ENCODE measurements at regions not wholly inside any gene's neighbourhood (a gene's known extent, or its start where the extent isn't known, plus 50 kb on each side); places are given as distances from the start of the nearest gene placed in this dataset.

DNA sequence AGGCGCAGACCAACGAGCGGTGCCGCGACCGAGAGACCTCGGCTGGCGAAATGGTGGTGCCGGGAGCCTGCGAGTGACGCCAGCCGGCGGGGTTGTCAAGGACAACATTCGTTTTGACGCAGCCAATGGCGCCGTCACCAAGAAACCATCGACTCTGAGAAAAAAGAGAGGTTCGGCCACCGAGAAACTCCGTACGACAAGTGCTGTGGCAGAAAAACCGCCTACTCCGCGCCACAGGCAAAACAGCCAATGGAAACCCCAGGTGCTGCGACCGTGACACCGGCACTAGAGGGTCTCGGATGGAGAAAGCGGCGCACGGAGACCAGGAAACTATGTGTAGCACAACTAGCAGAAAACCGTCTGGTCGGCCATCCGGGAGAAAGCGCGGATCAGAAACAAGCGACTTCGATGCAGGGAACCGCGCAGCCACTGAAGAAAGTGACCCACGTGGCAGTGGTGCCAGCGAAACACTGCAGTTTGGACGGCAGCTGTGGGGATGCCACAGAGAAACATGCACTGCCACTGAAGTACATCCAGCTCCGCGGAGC lies 88.8 kb downstream of the ANXA2R start:
- Histone ChIP-seq H3K9ac (peak overlapping the region; percentile 91), H3K27me3 (replicated peaks; ENCODE audit: insufficient read depth) (no peaks in the 10 kb centered on the region), H3K4me1 (ENCODE audit: insufficient read depth) (peaks cover 21% of the 10 kb centered on the region), H2AFZ (peak overlapping the region; percentile 83), H3K9me2 (ENCODE audit: insufficient read depth) (no peaks in the 10 kb centered on the region), H3F3A (ENCODE audit: insufficient read depth) (peaks cover 18% of the 10 kb centered on the region), H3K79me2 (ENCODE audit: insufficient read depth) (peaks cover 10% of the 10 kb centered on the region; the same call in 1 of the 2 replicates), H3K36me3 (ENCODE audit: low read depth) (no peaks in the 10 kb centered on the region), H4K20me1 (ENCODE audit: insufficient read depth) (no peaks in the 10 kb centered on the region), H3K4me3 (peak overlapping the region; percentile 79), H3K4me2 (ENCODE audit: unreplicated experiment) (peak overlapping the region; percentile 96), H3K27ac (peak overlapping the region; percentile 93), H3K9me3 (ENCODE audit: low read depth) (no peaks in the 10 kb centered on the region)
- 6 to 7% methylated on average over 37 to 46 of the region's 46 CpGs for WGBS, 2 experiments (ENCODE audit: low coverage in 1 of 2, low lambda C conversion rate in 2 of 2, missing lambda C conversion rate in 2 of 2)
- DNase-seq = peak; percentile 77
- TF ChIP-seq EZH2 (IDR thresholded peaks at IDR 0.05; ENCODE audit: insufficient read depth, poor library complexity, severe bottlenecking) = no peak
- TF ChIP-seq EZH2phosphoT487 (IDR thresholded peaks at IDR 0.05; ENCODE audit: insufficient read depth, low read depth) = no peak
- in situ Hi-C loops (cut with MboI) = no loop called here

DNA sequence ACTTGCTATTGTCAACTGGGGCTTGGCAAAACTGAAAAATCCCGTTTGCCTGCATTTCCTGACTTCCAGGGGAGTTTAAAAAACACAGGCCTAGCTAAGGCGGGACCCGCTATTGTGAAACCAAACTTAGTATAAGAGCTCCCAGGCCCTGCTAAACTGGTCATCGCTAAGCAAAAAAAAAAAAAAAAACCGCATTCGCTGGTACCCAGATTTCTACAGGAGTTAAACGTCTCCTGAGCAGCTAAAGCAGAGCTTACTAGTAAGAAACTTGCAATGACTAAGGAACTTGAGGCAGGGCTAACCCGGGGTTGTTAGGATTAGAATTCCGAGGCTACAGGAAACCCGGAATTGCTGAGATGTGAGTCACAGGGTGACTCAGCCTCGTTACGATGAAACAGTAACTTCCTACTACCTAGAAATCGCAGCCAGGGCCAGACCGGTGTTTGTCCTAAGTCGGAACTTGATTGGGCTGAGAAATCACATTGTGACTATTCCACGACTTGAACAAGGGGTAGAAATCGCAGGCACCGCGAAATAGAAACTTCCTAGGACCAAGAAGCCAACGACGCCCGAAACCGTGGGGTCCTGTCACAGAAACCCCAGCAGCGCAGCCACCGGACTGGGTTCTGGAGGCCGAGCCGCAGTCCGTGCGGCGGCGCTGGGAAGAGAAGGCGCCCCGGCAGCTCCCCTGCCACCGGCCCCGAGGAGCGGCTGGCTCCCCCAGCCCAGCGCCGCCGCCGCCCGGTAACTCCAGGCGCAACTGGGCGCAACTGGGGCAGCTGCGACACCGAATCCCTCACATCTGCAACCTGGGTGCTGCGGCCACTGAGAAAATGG lies 89.4 kb downstream of the ANXA2R start:
- DNase-seq = peak; percentile 99
- no peaks in the 10 kb centered on the region for H3K36me3 ChIP-seq (ENCODE audit: low read depth)
- H3K4me2 ChIP-seq (ENCODE audit: unreplicated experiment) = peak overlapping the region; percentile 96
- peak overlapping the region; percentile 87 for H2AFZ ChIP-seq
- 0 to 1% methylated on average over 41 to 42 of the region's 46 CpGs for WGBS, 2 experiments (ENCODE audit: low coverage in 1 of 2, low lambda C conversion rate in 2 of 2, missing lambda C conversion rate in 2 of 2)
- H3K9me3 ChIP-seq (ENCODE audit: low read depth) = no peaks in the 10 kb centered on the region
- peak overlapping the region; percentile 93 for H3K27ac ChIP-seq
- H3K27me3 ChIP-seq (replicated peaks; ENCODE audit: insufficient read depth) = no peaks in the 10 kb centered on the region
- in situ Hi-C loops (cut with MboI) = no loop called here
- peaks cover 10% of the 10 kb centered on the region; the same call in 1 of the 2 replicates for H3K79me2 ChIP-seq (ENCODE audit: insufficient read depth)
- H3K4me1 ChIP-seq (ENCODE audit: insufficient read depth) = peaks cover 21% of the 10 kb centered on the region
- peak overlapping the region; percentile 91 for H3K9ac ChIP-seq
- TF ChIP-seq EZH2phosphoT487 (IDR thresholded peaks at IDR 0.05; ENCODE audit: insufficient read depth, low read depth) (no peak), EZH2 (IDR thresholded peaks at IDR 0.05; ENCODE audit: insufficient read depth, poor library complexity, severe bottlenecking) (no peak)
- H4K20me1 ChIP-seq (ENCODE audit: insufficient read depth) = no peaks in the 10 kb centered on the region
- peak overlapping the region; percentile 79 for H3K4me3 ChIP-seq
- H3F3A ChIP-seq (ENCODE audit: insufficient read depth) = peaks cover 19% of the 10 kb centered on the region
- no peaks in the 10 kb centered on the region for H3K9me2 ChIP-seq (ENCODE audit: insufficient read depth)

DNA sequence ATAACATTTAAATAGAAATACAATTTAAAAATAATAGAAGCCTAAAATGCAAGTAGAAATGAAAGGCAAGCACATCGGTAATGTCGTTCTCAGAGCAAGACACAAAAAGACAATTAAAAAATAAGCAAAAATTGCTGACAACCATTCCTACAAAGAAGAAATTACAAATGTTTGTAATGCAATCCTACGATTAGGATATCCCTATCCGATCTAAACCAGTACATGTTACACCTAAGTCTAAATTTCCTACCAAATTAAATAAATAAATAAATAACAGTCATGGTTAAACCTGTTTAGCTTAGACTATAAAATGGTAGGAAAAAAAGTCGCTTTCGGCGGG lies 90.0 kb downstream of the ANXA2R start:
- Histone ChIP-seq H3K27me3 (replicated peaks; ENCODE audit: insufficient read depth) (no peaks in the 10 kb centered on the region), H3K79me2 (ENCODE audit: insufficient read depth) (peaks cover 10% of the 10 kb centered on the region; the same call in 1 of the 2 replicates), H3K9me2 (ENCODE audit: insufficient read depth) (no peaks in the 10 kb centered on the region), H3K4me3 (peak overlapping the region; percentile 79), H3K4me1 (ENCODE audit: insufficient read depth) (peaks cover 26% of the 10 kb centered on the region), H3F3A (ENCODE audit: insufficient read depth) (peaks cover 25% of the 10 kb centered on the region), H3K27ac (peak overlapping the region; percentile 93), H4K20me1 (ENCODE audit: insufficient read depth) (no peaks in the 10 kb centered on the region), H3K9me3 (ENCODE audit: low read depth) (no peaks in the 10 kb centered on the region), H3K36me3 (ENCODE audit: low read depth) (no peaks in the 10 kb centered on the region), H3K4me2 (ENCODE audit: unreplicated experiment) (peak overlapping the region; percentile 92), H3K9ac (peak overlapping the region; percentile 91), H2AFZ (peak overlapping the region; percentile 87)
- in situ Hi-C loops (cut with MboI) = no loop called here
- 25 to 26% methylated on average over 7 of the region's 7 CpGs for WGBS, 2 experiments (ENCODE audit: low coverage in 1 of 2, low lambda C conversion rate in 2 of 2, missing lambda C conversion rate in 2 of 2)
- DNase-seq = no peak
- TF ChIP-seq EZH2phosphoT487 (IDR thresholded peaks at IDR 0.05; ENCODE audit: insufficient read depth, low read depth) (no peak), EZH2 (IDR thresholded peaks at IDR 0.05; ENCODE audit: insufficient read depth, poor library complexity, severe bottlenecking) (no peak)

DNA sequence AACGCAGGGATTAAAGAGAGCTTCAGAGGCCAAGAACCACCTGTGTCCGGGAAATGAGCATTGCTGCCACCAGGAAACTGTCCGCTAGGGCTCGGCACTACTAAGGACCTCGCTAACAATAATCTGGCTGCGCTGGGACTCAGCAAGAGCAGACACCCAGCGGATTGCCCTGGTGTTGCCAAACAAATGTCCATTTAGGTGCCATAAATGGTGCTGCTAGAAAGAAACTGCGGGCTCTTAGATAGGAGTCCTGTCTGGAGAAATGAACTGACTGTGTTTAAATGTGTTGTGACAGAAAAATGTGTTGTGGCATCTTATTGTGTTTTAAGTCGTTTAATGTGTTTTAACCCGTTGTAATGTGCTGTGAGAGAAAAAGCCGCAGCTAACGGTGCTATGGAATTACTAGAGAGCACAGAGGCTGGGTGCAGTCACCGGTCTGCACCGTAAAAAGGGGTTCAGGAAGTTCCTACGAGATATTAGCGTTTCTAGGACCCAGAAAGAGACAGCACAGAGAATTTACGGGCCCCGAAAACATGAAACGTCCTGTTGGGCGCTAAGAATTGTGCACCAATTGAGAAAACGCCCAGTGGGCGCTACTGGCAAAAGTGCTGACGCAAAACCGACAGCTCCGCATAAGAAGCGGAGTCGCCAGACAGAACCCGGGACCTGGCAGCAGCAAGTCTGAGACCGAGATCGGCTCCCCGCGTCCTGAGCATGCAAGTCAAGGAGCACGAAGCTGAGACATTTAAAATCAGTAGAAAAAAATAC lies 90.6 kb downstream of the ANXA2R start:
- in situ Hi-C loops (cut with MboI) = no loop called here
- peak overlapping the region; percentile 92 for H3K4me2 ChIP-seq (ENCODE audit: unreplicated experiment)

More for the DNA sequence above, 90.6 kb downstream of the ANXA2R start:
- H2AFZ ChIP-seq = peak overlapping the region; percentile 87
- no peak for TF ChIP-seq EZH2phosphoT487 (IDR thresholded peaks at IDR 0.05; ENCODE audit: insufficient read depth, low read depth)
- no peak for TF ChIP-seq EZH2 (IDR thresholded peaks at IDR 0.05; ENCODE audit: insufficient read depth, poor library complexity, severe bottlenecking)
- DNase-seq = peak; percentile 89
- H3K36me3 ChIP-seq (ENCODE audit: low read depth) = no peaks in the 10 kb centered on the region
- H3K4me3 ChIP-seq = peak overlapping the region; percentile 79
- H4K20me1 ChIP-seq (ENCODE audit: insufficient read depth) = no peaks in the 10 kb centered on the region
- 23% methylated on average over 33 of the region's 33 CpGs for WGBS, 2 experiments (ENCODE audit: low coverage in 1 of 2, low lambda C conversion rate in 2 of 2, missing lambda C conversion rate in 2 of 2)
- H3K27ac ChIP-seq = peak overlapping the region; percentile 93
- H3K9ac ChIP-seq = peak overlapping the region; percentile 91
- no peaks in the 10 kb centered on the region for H3K9me2 ChIP-seq (ENCODE audit: insufficient read depth)
- H3K27me3 ChIP-seq (replicated peaks; ENCODE audit: insufficient read depth) = no peaks in the 10 kb centered on the region
- peaks cover 25% of the 10 kb centered on the region for H3F3A ChIP-seq (ENCODE audit: insufficient read depth)
- peaks cover 30% of the 10 kb centered on the region for H3K4me1 ChIP-seq (ENCODE audit: insufficient read depth)
- no peaks in the 10 kb centered on the region for H3K9me3 ChIP-seq (ENCODE audit: low read depth)
- H3K79me2 ChIP-seq (ENCODE audit: insufficient read depth) = peaks cover 10% of the 10 kb centered on the region; the same call in 1 of the 2 replicates
